ENCODE measurements at regions not wholly inside any gene's neighbourhood (a gene's known extent, or its start where the extent isn't known, plus 50 kb on each side); places are given as distances from the start of the nearest gene placed in this dataset.

- H3K27me3 ChIP-seq (ENCODE audit: low read depth) = peaks cover 28% of the 10 kb centered on the region
- TF ChIP-seq CTCF (IDR thresholded peaks at IDR 0.05; ENCODE audit: borderline replicate concordance) = no peak
- intact Hi-C loops (cut with micrococcal nuclease) = no loop called here
- no peaks in the 10 kb centered on the region for H3K36me3 ChIP-seq
- peaks cover 13% of the 10 kb centered on the region for H3K9me3 ChIP-seq (replicated peaks)
- no peak overlapping the region for H3K4me3 ChIP-seq
- no peaks in the 10 kb centered on the region for H3K4me1 ChIP-seq
- no peak for DNase-seq
- H3K27ac ChIP-seq (replicated peaks) = no peak overlapping the region
These were observed 108.0 kb upstream of the MTAP start for GRCh38 chr9:21694424-21694823.

- Histone ChIP-seq H3K36me3 (no peaks in the 10 kb centered on the region), H3K9me3 (replicated peaks) (peaks cover 13% of the 10 kb centered on the region), H3K27me3 (ENCODE audit: low read depth) (peaks cover 28% of the 10 kb centered on the region), H3K4me3 (no peak overlapping the region), H3K4me1 (no peaks in the 10 kb centered on the region), H3K27ac (replicated peaks) (no peak overlapping the region)
- no peak for DNase-seq
- TF ChIP-seq CTCF (IDR thresholded peaks at IDR 0.05; ENCODE audit: borderline replicate concordance) = no peak
- intact Hi-C loops (cut with micrococcal nuclease) = no loop called here
These were observed 107.0 kb upstream of the MTAP start for GRCh38 chr9:21695443-21695842.

GRCh38 chr9:21695874-21696341, 106.5 kb upstream of the MTAP start:
- no peak for TF ChIP-seq CTCF (IDR thresholded peaks at IDR 0.05; ENCODE audit: borderline replicate concordance)
- H3K4me1 ChIP-seq = no peaks in the 10 kb centered on the region
- intact Hi-C loops (cut with micrococcal nuclease) = no loop called here
- no peak overlapping the region for H3K27ac ChIP-seq (replicated peaks)
- H3K4me3 ChIP-seq = no peak overlapping the region
- no peaks in the 10 kb centered on the region for H3K36me3 ChIP-seq
- no peak for DNase-seq
- peaks cover 13% of the 10 kb centered on the region for H3K9me3 ChIP-seq (replicated peaks)
- H3K27me3 ChIP-seq (ENCODE audit: low read depth) = peaks cover 28% of the 10 kb centered on the region

GRCh38 chr9:21696411-21696871, 106.0 kb upstream of the MTAP start:
- DNase-seq = no peak
- H3K36me3 ChIP-seq = no peaks in the 10 kb centered on the region
- no peak for TF ChIP-seq CTCF (IDR thresholded peaks at IDR 0.05; ENCODE audit: borderline replicate concordance)
- intact Hi-C loops (cut with micrococcal nuclease) = no loop called here
- no peak overlapping the region for H3K27ac ChIP-seq (replicated peaks)
- H3K9me3 ChIP-seq (replicated peaks) = peaks cover 13% of the 10 kb centered on the region
- peaks cover 23% of the 10 kb centered on the region for H3K27me3 ChIP-seq (ENCODE audit: low read depth)
- H3K4me1 ChIP-seq = no peaks in the 10 kb centered on the region
- no peak overlapping the region for H3K4me3 ChIP-seq

GRCh38 chr9:21708260-21708711, 94.2 kb upstream of the MTAP start:
- Histone ChIP-seq H3K4me1 (no peaks in the 10 kb centered on the region), H3K27me3 (ENCODE audit: low read depth) (peaks cover 34% of the 10 kb centered on the region), H3K27ac (replicated peaks) (no peak overlapping the region), H3K9me3 (replicated peaks) (no peaks in the 10 kb centered on the region), H3K4me3 (no peak overlapping the region), H3K36me3 (no peaks in the 10 kb centered on the region)
- no peak for TF ChIP-seq CTCF (IDR thresholded peaks at IDR 0.05; ENCODE audit: borderline replicate concordance)
- no peak for DNase-seq
- intact Hi-C loops (cut with micrococcal nuclease) = no loop called here
